ENCODE measurements at regions not wholly inside any gene's neighbourhood (a gene's known extent, or its start where the extent isn't known, plus 50 kb on each side); places are given as distances from the start of the nearest gene placed in this dataset.

GRCh38 chr5:145227881-145228280 is 607.3 kb downstream of the PRELID2 start:
- intact Hi-C loops (cut with DNase I; ENCODE audit: low total_unique reads) = no loop called here
- no peak overlapping the region for H3K27ac ChIP-seq
- WGBS, 5 donors = 77 to 94% (median 88%) methylated on average over 2 of the region's 2 CpGs
- TF ChIP-seq EP300 (IDR thresholded peaks at IDR 0.05) (no peak), CTCF (IDR thresholded peaks at IDR 0.05) (no peak), POLR2AphosphoS5 (IDR thresholded peaks at IDR 0.05) (no peak)
- no peak for DNase-seq
- peaks cover 0 to 6% (median 0%) of the 10 kb centered on the region in 4 donors for H3K4me1 ChIP-seq
- no peaks in the 10 kb centered on the region for H3K27me3 ChIP-seq
- H3K9me3 ChIP-seq = no peaks in the 10 kb centered on the region
- no peaks in the 10 kb centered on the region for H3K36me3 ChIP-seq
- H3K4me3 ChIP-seq = no peak overlapping the region

- Histone ChIP-seq H3K27me3 (no peaks in the 10 kb centered on the region), H3K9me3 (no peaks in the 10 kb centered on the region), H3K27ac (no peak overlapping the region), H3K4me1 (peaks cover 0 to 6% (median 0%) of the 10 kb centered on the region in 4 donors), H3K4me3 (no peak overlapping the region), H3K36me3 (no peaks in the 10 kb centered on the region)
- intact Hi-C loops (cut with DNase I; ENCODE audit: low total_unique reads) = no loop called here
- DNase-seq = no peak
- WGBS, 5 donors = 54 to 64% (median 59%) methylated on average over 3 of the region's 3 CpGs
- TF ChIP-seq CTCF (IDR thresholded peaks at IDR 0.05) (no peak), POLR2A (IDR thresholded peaks at IDR 0.05) (no peak), EP300 (IDR thresholded peaks at IDR 0.05) (no peak), POLR2AphosphoS5 (IDR thresholded peaks at IDR 0.05) (no peak)
Measured at GRCh38 chr5:145226726-145227125, 608.4 kb downstream of the PRELID2 start.

- Histone ChIP-seq H3K27ac (no peak overlapping the region), H3K4me1 (peaks cover 0 to 6% (median 0%) of the 10 kb centered on the region in 4 donors), H3K9me3 (no peaks in the 10 kb centered on the region), H3K27me3 (no peaks in the 10 kb centered on the region), H3K4me3 (no peak overlapping the region), H3K36me3 (no peaks in the 10 kb centered on the region)
- intact Hi-C loops (cut with DNase I; ENCODE audit: low total_unique reads) = no loop called here
- WGBS, 5 donors = 56 to 75% (median 73%) methylated on average over 1 of the region's 1 CpG
- no peak for DNase-seq
- peak in 1 of 3 donors; percentile 63 for TF ChIP-seq POLR2AphosphoS5 (IDR thresholded peaks at IDR 0.05)
- TF ChIP-seq POLR2A (IDR thresholded peaks at IDR 0.05) = no peak
Measured at GRCh38 chr5:145225529-145225928, 609.6 kb downstream of the PRELID2 start.

- intact Hi-C loops (cut with DNase I; ENCODE audit: low total_unique reads) = no loop called here
- TF ChIP-seq CTCF (IDR thresholded peaks at IDR 0.05) (no peak), EP300 (IDR thresholded peaks at IDR 0.05) (no peak), POLR2AphosphoS5 (IDR thresholded peaks at IDR 0.05) (no peak), POLR2A (IDR thresholded peaks at IDR 0.05) (no peak)
- no peak overlapping the region for H3K4me3 ChIP-seq
- DNase-seq = no peak
- no peaks in the 10 kb centered on the region for H3K36me3 ChIP-seq
- H3K9me3 ChIP-seq = no peaks in the 10 kb centered on the region
- no peaks in the 10 kb centered on the region for H3K27me3 ChIP-seq
- H3K4me1 ChIP-seq = peaks cover 0 to 6% (median 0%) of the 10 kb centered on the region in 4 donors
- WGBS, 5 donors = 85 to 92% (median 87%) methylated on average over 3 of the region's 3 CpGs
- no peak overlapping the region for H3K27ac ChIP-seq
Measured at GRCh38 chr5:145223582-145223981, 611.6 kb downstream of the PRELID2 start.

- H3K9me3 ChIP-seq = no peaks in the 10 kb centered on the region
- intact Hi-C loops (cut with DNase I; ENCODE audit: low total_unique reads) = no loop called here
- H3K27me3 ChIP-seq = no peaks in the 10 kb centered on the region
- no peak overlapping the region for H3K27ac ChIP-seq
- no peak overlapping the region for H3K4me3 ChIP-seq
- H3K36me3 ChIP-seq = no peaks in the 10 kb centered on the region
- no peak for DNase-seq
- H3K4me1 ChIP-seq = peaks cover 0 to 6% (median 0%) of the 10 kb centered on the region in 4 donors
- TF ChIP-seq CTCF (IDR thresholded peaks at IDR 0.05) (no peak), POLR2AphosphoS5 (IDR thresholded peaks at IDR 0.05) (no peak), POLR2A (IDR thresholded peaks at IDR 0.05) (no peak), EP300 (IDR thresholded peaks at IDR 0.05) (no peak)
Measured at GRCh38 chr5:145222622-145223021, 612.5 kb downstream of the PRELID2 start.

Measured in stomach (tissue), 8 donors.